ENCODE measurements at regions not wholly inside any gene's neighbourhood (a gene's known extent, or its start where the extent isn't known, plus 50 kb on each side); places are given as distances from the start of the nearest gene placed in this dataset.

DNA sequence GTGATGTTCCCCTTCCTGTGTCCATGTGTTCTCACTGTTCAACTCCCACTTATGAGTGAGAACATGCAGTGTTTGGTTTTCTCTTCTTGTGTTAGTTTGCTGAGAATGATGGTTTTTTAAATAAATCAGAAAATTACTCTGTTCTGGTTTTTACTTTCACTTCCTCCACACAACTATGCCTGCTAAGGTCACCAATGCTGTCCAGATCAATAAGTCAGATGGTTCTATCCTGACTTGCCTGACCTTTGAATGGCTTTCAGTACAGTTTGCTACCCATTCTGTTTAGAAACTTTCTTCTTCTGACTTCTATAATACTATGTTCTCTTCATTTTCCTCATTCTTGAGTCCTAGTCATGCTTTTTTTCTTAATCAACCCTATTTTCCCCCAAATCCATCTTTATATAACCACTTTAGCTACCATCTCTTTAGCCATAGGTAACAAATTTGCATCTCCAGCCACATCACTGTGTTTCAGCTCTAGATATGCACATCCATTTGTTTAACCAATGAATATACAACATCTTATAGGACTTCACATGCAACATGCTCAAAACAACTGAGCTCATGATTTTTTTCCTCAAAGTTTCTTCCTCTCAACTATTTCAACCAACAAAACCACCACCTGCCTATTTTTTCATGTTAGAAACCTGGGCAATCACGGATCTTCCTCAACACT, 58.8 kb upstream of the SLC38A11 start:
- TF ChIP-seq, protein P1, sequence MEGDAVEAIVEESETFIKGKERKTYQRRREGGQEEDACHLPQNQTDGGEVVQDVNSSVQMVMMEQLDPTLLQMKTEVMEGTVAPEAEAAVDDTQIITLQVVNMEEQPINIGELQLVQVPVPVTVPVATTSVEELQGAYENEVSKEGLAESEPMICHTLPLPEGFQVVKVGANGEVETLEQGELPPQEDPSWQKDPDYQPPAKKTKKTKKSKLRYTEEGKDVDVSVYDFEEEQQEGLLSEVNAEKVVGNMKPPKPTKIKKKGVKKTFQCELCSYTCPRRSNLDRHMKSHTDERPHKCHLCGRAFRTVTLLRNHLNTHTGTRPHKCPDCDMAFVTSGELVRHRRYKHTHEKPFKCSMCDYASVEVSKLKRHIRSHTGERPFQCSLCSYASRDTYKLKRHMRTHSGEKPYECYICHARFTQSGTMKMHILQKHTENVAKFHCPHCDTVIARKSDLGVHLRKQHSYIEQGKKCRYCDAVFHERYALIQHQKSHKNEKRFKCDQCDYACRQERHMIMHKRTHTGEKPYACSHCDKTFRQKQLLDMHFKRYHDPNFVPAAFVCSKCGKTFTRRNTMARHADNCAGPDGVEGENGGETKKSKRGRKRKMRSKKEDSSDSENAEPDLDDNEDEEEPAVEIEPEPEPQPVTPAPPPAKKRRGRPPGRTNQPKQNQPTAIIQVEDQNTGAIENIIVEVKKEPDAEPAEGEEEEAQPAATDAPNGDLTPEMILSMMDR (IDR thresholded peaks at IDR 0.05; ENCODE audit: low read depth, low read length) = no peak
- H3K4me3 ChIP-seq (ENCODE audit: low read depth, low read length) = no peak overlapping the region

DNA sequence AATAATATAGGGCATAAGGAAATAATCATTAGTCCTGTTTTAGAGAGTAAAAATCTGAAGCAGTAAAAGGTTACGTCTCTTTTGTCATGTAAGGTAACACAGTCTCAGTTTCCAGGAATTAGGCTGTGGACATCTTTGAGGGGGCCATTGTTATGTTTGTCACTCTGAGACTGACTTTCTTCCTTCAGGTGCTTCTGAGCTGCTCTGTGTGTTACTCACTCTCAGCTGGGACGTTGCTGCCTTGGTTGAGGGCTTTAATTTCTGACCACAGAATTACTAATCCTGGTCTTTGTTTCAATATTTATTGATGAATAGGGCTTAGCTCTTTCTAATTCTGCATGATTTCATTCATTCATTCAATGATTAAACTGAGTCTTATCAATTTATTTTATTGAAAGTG, 55.9 kb upstream of the SLC38A11 start:
- TF ChIP-seq, protein P1 (IDR thresholded peaks at IDR 0.05; ENCODE audit: low read depth, low read length) = no peak
- H3K4me3 ChIP-seq (ENCODE audit: low read depth, low read length) = no peak overlapping the region

DNA sequence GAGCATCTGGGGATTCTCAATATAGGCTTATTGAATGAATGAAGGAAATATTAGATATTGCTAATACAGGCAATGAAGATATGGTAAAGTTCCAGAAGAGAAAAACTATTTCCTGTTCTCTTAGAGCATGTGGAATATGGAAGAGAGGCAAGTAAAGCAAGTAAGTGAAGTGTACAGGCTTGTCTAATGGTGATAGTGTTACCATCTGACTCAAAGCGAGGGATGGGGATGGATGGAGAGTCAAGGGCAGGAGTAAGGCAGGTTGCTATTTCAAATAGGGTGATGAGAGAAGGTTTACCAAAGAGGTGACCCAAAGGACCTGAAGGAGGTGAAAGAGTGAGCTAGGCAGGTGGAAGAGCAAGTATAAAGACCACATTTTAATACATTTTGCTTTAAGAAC, 55.2 kb upstream of the SLC38A11 start:
- no peak overlapping the region for H3K4me3 ChIP-seq (ENCODE audit: low read depth, low read length)
- TF ChIP-seq, protein P1 (IDR thresholded peaks at IDR 0.05; ENCODE audit: low read depth, low read length) = no peak

DNA sequence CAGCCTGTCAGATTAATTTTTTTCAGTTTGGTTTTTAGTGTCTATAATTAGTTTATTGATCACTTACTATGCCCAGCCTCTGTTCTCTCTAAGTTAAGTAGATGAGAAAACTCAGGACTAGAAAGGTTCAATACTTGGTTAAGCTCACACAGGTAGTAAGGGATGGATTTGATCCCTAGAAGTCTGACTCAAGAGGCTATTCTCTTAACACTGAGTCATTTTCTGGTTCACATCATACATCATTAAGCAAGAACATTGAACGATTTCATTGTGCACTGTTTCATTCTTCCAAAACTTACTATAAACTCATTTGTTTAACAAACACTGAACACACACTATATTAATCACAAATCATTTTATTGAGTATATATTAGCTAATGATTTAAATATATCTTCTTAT, 54.1 kb upstream of the SLC38A11 start:
- TF ChIP-seq, protein P1 (IDR thresholded peaks at IDR 0.05; ENCODE audit: low read depth, low read length) = no peak
- H3K4me3 ChIP-seq (ENCODE audit: low read depth, low read length) = no peak overlapping the region

DNA sequence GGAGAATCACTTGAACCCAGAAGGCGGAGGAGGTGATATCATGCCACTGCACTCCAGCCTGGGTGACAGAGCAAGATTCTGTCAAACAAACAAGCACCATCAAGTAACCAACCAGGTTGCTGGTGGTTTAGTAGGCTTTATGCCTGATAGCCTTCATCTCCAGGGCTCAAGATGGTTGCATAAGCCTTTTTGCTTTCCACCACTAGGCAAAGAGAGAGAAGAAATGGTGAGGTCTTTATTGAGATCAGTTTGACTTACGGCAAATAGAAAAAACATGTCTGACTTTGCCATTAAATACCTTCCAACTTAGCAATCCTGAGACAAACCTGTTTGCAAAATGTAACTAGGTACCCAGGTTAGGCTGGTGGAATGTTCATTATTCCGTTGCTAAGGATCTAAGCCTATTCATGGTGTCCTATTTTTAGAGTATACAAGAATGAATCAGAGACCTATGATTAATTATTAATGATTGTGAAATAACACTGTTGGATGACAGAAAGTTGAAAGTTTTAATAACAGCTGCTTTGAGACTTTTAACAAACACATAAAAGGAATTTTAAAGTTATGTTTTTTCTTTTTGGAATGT, 53.5 kb upstream of the SLC38A11 start:
- H3K4me3 ChIP-seq (ENCODE audit: low read depth, low read length) = no peak overlapping the region
- TF ChIP-seq, protein P1 (IDR thresholded peaks at IDR 0.05; ENCODE audit: low read depth, low read length) = no peak

DNA sequence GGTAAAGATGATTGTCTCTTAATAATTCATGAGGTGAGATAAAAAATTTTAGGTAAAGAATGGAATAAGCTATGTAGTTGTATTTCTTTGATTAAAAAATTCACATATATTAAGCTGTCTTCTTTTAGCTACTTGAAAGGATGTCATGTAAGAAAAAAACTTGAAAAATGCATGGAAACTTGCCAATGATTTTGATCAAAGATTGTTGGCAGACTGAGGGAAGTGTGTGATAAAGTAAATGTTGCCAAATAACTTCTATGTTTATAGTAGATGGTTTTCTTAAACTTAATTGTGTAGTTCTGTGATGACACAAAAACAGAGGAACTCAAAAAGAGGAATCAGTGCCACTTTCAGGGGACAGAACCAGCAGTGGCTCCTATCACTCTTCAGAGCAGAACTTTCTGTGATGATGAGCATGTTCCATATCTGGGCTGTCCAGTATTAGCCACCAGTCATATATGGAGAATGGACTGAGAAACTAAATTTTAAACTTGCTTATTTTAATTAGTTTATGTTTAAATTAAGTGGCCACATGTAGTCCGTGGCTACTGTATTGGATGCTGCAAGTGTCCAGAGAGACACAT, 51.9 kb upstream of the SLC38A11 start:
- H3K4me3 ChIP-seq (ENCODE audit: low read depth, low read length) = no peak overlapping the region
- TF ChIP-seq, protein P1 (IDR thresholded peaks at IDR 0.05; ENCODE audit: low read depth, low read length) = no peak

Measured in WI38 (cell line).